Gastroesophageal sphincter (tissue), 4 donors: ENCODE measurements at regions not wholly inside any gene's neighbourhood (a gene's known extent, or its start where the extent isn't known, plus 50 kb on each side); places are given as distances from the start of the nearest gene placed in this dataset.

Experiments
- ATAC-seq: fragments of 150-250 bp; one replicate; pipeline ENCODE4 v1.9.1; 2016; ENCODE audit warnings: mild to moderate bottlenecking, moderate library complexity
- H3K27ac ChIP-seq, 4 donors: fragments of 200-600 bp; sonication (generic) in 3 of 4; 1 replicate in 3 of 4; 2 replicates in 1 of 4; pipeline ENCODE4 v1.5.1; 2016 to 2019
- H3K27me3 ChIP-seq: fragments of 200-600 bp; sonication (generic); one replicate; pipeline ENCODE4 v1.5.1; 2019
- H3K36me3 ChIP-seq, 2 donors: fragments of 200-600 bp; sonication (generic); one replicate each; pipeline ENCODE4 v1.5.1; 2019; ENCODE audit warnings: control low read depth in 1 of 2
- H3K4me1 ChIP-seq, 3 donors: fragments of 200-600 bp; sonication (generic); 1 replicate in 2 of 3; 2 replicates in 1 of 3; pipeline ENCODE4 v1.5.1; 2016 to 2019; ENCODE audit warnings: control low read depth in 2 of 3
- H3K4me3 ChIP-seq, 2 donors: fragments of 200-600 bp; sonication (generic); one replicate each; pipeline ENCODE4 v1.5.1; 2019; ENCODE audit warnings: mild to moderate bottlenecking in 1 of 2, moderate library complexity in 1 of 2
- H3K9me3 ChIP-seq, 3 donors: fragments of 200-600 bp; sonication (generic); one replicate each; pipeline ENCODE4 v1.5.1; 2017 to 2019; ENCODE audit warnings: control low read depth in 2 of 3
- EP300 ChIP-seq: sonication (generic); formaldehyde crosslinking; IDR thresholded peaks from one replicate; pipeline ENCODE4 v1.6.1; 2017; ENCODE audit warnings: antibody characterized with exemption, mild to moderate bottlenecking
- POLR2A ChIP-seq, 2 donors: fragments of 450-650 bp; IDR thresholded peaks; one replicate each; pipeline ENCODE4 v1.6.1; 2017; ENCODE audit warnings: antibody characterized with exemption in 2 of 2, mild to moderate bottlenecking in 2 of 2, moderate library complexity in 1 of 2
- POLR2AphosphoS5 ChIP-seq: sonication (generic); formaldehyde crosslinking; IDR thresholded peaks from one replicate; pipeline ENCODE4 v1.6.1; 2017; ENCODE audit warnings: antibody characterized with exemption
- WGBS, 2 donors: methylation state at CpG; one replicate each; pipeline ENCODE4 v1.1.5; 2018; ENCODE audit warnings: low coverage in 1 of 2; 5-methylcytosine and 5-hydroxymethylcytosine counted together
- TF ChIP-seq, protein P1 (sequence below), 4 experiments: fragments of 200-600 bp in 2 of 4; fragments of 450-650 bp in 2 of 4; sonication (generic) in 1 of 4; IDR thresholded peaks; one replicate each; pipeline ENCODE4 v1.5.1; 2017 to 2019; ENCODE audit warnings: antibody characterized with exemption in 4 of 4, mild to moderate bottlenecking in 2 of 4, moderate library complexity in 2 of 4

DNA sequence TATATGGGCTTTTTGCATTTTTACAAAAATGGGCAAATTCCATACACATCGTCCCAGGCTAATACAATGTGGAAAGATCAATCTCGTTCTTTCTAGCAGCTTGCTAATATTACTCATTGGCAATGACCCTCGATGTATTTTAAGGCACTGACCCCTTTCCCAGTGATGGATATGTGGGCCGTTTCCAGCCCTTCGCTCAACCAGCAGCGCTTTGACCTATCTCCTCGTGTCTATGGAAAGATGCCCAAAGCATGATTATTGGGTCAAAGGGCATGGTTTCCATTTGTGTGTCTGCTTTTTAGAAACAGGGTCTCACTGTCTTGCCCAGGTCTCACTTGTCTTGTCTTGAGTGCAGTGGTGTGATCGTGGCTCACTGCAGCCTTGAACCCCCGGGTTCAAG is 273.8 kb downstream of the MRTFB start:
- no peaks in the 10 kb centered on the region for H3K27me3 ChIP-seq
- ATAC-seq: no peak
- no peaks in the 10 kb centered on the region for H3K4me1 ChIP-seq
- no peaks in the 10 kb centered on the region for H3K36me3 ChIP-seq
- 82 to 96% methylated on average over 8 to 9 of the region's 9 CpGs for WGBS, 2 donors
- H3K9me3 ChIP-seq: peaks cover 0 to 15% (median 0%) of the 10 kb centered on the region in 3 donors
- TF ChIP-seq, protein P1, sequence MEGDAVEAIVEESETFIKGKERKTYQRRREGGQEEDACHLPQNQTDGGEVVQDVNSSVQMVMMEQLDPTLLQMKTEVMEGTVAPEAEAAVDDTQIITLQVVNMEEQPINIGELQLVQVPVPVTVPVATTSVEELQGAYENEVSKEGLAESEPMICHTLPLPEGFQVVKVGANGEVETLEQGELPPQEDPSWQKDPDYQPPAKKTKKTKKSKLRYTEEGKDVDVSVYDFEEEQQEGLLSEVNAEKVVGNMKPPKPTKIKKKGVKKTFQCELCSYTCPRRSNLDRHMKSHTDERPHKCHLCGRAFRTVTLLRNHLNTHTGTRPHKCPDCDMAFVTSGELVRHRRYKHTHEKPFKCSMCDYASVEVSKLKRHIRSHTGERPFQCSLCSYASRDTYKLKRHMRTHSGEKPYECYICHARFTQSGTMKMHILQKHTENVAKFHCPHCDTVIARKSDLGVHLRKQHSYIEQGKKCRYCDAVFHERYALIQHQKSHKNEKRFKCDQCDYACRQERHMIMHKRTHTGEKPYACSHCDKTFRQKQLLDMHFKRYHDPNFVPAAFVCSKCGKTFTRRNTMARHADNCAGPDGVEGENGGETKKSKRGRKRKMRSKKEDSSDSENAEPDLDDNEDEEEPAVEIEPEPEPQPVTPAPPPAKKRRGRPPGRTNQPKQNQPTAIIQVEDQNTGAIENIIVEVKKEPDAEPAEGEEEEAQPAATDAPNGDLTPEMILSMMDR (IDR thresholded peaks at IDR 0.05): no peak
- TF ChIP-seq POLR2AphosphoS5: no peak
- TF ChIP-seq POLR2A (IDR thresholded peaks at IDR 0.05): no peak
- no peak for TF ChIP-seq EP300
- H3K4me3 ChIP-seq: no peak overlapping the region
- H3K27ac ChIP-seq: no peak overlapping the region

DNA sequence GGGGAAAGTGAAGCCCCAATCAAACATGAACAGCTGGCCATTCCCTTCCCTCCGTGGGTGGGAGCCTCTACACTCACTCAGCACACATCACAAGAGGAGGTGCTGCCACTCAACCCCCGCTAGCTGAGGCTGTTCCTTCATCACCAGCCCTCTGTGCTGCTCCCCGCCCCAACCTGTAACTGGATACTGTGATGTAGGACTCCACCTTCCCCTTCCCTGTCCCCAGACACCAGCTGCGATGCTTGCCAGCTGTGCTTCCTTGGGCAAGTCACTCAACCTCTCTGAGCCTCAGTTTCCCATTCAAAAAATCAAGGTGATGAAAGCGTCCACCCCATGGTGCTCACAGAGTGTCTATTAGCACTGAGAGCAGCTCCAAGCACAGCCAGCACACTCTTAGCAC is 273.2 kb downstream of the MRTFB start:
- H3K4me3 ChIP-seq: no peak overlapping the region
- H3K27ac ChIP-seq: no peak overlapping the region
- H3K4me1 ChIP-seq: no peaks in the 10 kb centered on the region
- WGBS, 2 donors: 66 to 78% methylated on average over 4 of the region's 5 CpGs
- H3K9me3 ChIP-seq: peaks cover 0 to 15% (median 0%) of the 10 kb centered on the region in 3 donors
- ATAC-seq: no peak
- no peaks in the 10 kb centered on the region for H3K27me3 ChIP-seq
- H3K36me3 ChIP-seq: no peaks in the 10 kb centered on the region
- TF ChIP-seq, protein P1 (IDR thresholded peaks at IDR 0.05): no peak
- no peak for TF ChIP-seq EP300
- TF ChIP-seq POLR2AphosphoS5: no peak
- TF ChIP-seq POLR2A (IDR thresholded peaks at IDR 0.05): no peak

DNA sequence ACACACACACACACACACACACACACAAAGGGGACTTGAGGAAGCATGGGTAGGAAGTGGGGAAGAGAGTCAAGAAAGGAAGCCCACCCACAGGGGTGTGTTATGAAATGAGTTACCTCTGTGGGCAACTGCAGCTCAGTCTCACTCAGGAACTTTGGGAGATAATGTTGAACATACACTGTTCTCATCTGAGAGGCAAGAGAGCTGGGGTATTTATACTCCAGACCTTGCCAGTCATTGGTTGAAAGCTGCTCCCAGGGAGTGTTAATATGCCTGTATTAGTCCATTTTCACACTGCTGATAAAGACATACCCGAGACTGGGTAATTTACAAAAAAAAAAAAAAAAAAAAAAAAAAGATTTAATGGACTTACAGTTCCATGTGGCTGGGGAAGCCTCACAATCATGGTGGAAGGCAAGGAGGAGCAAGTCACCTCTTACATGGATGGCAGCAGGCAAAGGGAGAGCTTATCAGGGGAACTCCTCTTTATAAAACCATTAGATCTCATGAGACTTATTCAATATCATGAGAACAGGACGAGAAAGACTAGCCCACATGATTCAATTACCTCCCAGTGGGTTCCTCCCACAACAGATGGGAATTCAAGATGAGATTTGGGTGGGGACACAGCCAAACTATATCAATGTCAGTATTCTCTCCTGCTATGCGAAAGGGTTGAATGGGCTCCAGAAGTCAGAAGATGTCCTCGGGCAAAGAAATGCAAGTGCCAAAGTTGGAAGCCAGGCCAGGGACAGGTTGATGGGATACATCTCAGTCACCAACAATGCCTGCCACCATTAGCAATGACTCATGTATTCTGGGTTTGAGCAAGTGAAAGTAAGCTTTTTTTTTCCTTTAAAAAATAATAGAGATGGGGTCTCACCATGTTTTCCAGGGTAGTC is 270.5 kb downstream of the MRTFB start:
- H3K27ac ChIP-seq: no peak overlapping the region
- H3K9me3 ChIP-seq: peaks cover 0 to 13% (median 0%) of the 10 kb centered on the region in 3 donors
- 74 to 88% methylated on average over 4 of the region's 4 CpGs for WGBS, 2 donors
- no peaks in the 10 kb centered on the region for H3K27me3 ChIP-seq
- ATAC-seq: no peak
- peaks cover 0 to 13% (median 6%) of the 10 kb centered on the region in 3 donors for H3K4me1 ChIP-seq
- TF ChIP-seq POLR2A (IDR thresholded peaks at IDR 0.05): no peak
- TF ChIP-seq, protein P1 (IDR thresholded peaks at IDR 0.05): no peak
- TF ChIP-seq EP300: no peak
- no peak for TF ChIP-seq POLR2AphosphoS5
- no peak overlapping the region for H3K4me3 ChIP-seq
- no peaks in the 10 kb centered on the region for H3K36me3 ChIP-seq

DNA sequence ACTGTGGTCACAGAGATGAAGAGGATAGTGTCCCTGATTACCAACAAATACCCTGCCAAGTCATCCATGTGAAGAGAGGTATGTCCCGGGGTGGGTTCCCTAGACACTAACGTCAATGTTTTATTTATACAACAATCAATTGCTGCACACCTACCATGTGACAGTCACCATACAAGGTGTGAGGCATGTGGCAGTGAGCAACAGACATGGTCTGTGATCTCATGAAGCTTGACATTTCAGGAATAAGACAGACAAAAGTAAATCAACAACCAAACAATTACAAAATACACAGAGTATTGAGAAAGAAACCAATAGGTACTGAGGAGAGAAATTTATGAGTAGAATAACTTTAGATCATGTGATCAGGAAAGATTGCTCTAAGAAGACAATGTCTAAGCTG is 268.6 kb downstream of the MRTFB start:
- 100% methylated on average over 1 of the region's 2 CpGs; no CpG with 5 or more reads in 1 of the 2 donors for WGBS, 2 donors

More for the DNA sequence above, 268.6 kb downstream of the MRTFB start:
- H3K27ac ChIP-seq: no peak overlapping the region
- peaks cover 0 to 13% (median 6%) of the 10 kb centered on the region in 3 donors for H3K4me1 ChIP-seq
- peaks cover 0 to 4% (median 0%) of the 10 kb centered on the region in 3 donors for H3K9me3 ChIP-seq
- no peaks in the 10 kb centered on the region for H3K27me3 ChIP-seq
- no peak for ATAC-seq
- H3K36me3 ChIP-seq: no peaks in the 10 kb centered on the region
- H3K4me3 ChIP-seq: no peak overlapping the region
- TF ChIP-seq POLR2A (IDR thresholded peaks at IDR 0.05) (no peak), EP300 (no peak), POLR2AphosphoS5 (no peak)
- TF ChIP-seq, protein P1 (IDR thresholded peaks at IDR 0.05): no peak
